ENCODE measurements at regions not wholly inside any gene's neighbourhood (a gene's known extent, or its start where the extent isn't known, plus 50 kb on each side); places are given as distances from the start of the nearest gene placed in this dataset.

DNA sequence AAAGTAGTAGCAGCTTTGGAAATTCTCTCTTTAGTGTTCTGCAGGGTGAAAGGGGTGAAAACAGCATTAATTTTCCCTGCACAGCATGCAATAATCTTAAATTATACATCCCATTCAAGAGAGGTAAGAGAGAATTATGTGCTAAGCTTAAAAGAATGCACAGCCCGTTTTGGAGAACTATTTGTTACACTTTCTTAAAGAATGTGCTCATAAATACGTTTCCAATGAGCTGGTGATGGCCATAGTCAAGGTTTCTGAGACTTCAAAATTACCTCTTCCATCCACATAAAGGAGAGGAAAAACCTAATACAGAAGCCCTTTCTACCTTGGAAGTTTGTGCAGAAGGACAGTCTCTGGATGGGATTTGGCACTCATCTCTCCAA, 766.7 kb upstream of the TENM3 start:
- DNase-seq (ENCODE audit: low read depth in 2 of 2), result no peak

GRCh38 chr4:181477591-181477990, 765.6 kb upstream of the TENM3 start:
- no peak for DNase-seq (ENCODE audit: low read depth in 2 of 2)

DNA sequence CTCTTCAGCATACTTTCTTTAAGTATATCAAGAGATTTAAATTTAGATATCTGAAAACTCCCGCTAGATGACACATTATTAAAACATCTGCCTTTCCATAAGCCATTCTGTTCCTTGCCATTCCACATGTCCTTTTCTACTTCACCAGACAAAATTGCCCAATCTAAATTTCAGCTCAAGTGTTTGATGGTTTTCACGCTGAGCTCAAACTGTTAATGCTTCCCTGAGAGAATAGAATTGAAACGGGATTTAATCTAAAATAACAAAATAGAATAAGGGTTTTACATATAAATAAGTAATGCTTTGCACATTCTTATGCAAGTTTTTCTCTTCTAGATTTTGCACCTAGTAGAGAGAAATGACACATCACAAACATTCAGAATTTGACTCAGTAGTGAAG, 764.5 kb upstream of the TENM3 start:
- no peak for DNase-seq (ENCODE audit: low read depth in 2 of 2)

- no peak for DNase-seq (ENCODE audit: low read depth in 2 of 2)
Observed at GRCh38 chr4:181479141-181479540, 764.1 kb upstream of the TENM3 start.

GRCh38 chr4:181484396-181484795, 758.8 kb upstream of the TENM3 start:
- DNase-seq (ENCODE audit: low read depth in 2 of 2), result no peak

- no peak for DNase-seq (ENCODE audit: low read depth in 2 of 2)
Observed at GRCh38 chr4:181488926-181489325, 754.3 kb upstream of the TENM3 start.

DNA sequence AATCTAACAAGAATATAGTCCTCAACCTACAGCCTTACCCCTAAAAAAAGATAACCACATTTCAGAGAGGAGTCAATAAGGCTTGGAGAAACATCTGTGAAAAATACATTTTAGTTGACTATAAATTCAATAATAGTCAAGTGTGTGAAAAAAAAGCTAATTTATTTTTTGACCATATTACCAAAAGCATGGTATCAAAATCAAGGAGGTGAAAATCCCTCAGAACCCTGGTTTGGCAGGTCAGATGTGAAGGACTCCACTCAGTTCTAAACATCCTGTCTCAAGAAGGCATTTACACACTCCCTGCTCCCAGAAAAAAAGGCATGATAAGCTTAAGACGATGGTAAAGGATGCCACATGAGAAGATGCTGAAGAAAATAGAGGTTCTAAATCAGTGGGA, 745.1 kb upstream of the TENM3 start:
- no peak for DNase-seq (ENCODE audit: low read depth in 2 of 2)

DNA sequence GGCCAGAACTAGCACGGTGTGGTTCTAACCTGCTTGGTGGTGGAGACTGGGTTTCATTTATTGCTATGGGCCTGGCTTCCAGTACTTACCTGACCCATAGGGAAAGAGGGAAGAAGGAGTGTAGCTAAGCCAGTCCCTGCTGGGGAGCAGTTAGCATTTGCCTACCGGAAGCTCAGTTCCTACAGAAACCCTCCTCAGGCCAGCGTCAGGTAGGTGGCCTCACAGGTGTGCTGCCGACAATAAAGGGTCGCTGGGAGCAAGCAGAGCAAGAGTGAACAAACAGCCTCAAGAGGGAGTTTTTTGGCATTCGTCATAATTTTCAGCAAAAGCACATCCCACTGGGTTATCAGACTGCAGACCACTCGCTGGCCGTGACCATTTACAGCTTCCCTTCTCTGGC, 740.6 kb upstream of the TENM3 start:
- DNase-seq (ENCODE audit: low read depth in 2 of 2), result no peak

DNA sequence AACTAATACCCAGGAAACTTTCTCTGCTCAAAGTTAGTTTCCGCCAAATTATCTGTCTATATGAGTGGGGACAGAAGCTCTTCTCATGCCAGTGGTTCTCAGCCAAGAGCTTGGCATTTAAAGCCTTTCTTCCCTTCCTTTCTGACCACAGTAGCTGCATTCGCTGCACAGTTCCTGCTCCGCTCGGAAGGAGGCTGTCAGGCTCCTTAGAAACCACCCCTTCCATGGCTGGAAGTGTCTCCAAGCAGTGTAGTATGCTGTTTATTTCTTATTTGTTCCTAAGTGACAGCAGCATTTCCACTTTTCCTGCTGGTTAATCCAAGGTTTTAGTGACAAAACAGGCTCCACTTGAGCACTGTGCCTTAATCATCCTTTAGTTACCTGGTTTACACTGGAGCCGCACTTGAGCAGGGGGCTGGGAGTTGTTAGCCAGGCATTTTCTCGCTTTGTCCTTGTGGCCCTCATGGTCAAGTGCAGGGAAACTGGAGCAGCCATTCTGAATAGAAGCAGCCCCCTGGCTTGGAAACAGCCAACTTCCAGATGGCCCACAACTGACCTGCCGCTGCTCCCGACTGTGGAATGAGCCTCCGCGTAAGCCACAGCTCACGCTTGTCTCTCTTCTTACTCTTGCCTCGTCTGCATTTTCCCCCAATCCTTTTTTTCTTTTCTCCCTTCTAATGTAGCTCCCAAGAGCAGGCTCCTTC, 739.4 kb upstream of the TENM3 start:
- no peak for DNase-seq (ENCODE audit: low read depth in 2 of 2)

DNA sequence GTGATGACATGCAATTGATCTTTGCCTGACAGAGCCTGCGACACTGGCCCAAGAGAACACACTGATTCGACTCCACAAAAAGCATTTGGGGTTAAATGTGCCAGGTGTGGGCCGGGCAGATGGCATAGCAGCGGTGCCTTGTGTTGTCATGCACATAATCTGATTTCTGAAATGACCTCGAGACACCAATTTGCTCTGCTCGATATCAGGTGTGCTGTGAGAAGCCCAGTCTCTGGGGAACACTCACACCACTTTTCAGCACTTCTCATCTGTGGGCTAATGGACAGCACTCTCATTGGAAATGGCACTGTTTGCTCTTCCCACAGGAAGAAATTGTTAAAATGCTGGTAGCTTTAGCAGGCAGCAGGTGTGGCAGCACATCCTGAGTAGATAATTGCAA, 738.3 kb upstream of the TENM3 start:
- DNase-seq (ENCODE audit: low read depth in 2 of 2), result no peak

- no peak for DNase-seq (ENCODE audit: low read depth in 2 of 2)
Observed at GRCh38 chr4:181507180-181507835, 735.9 kb upstream of the TENM3 start.

DNA sequence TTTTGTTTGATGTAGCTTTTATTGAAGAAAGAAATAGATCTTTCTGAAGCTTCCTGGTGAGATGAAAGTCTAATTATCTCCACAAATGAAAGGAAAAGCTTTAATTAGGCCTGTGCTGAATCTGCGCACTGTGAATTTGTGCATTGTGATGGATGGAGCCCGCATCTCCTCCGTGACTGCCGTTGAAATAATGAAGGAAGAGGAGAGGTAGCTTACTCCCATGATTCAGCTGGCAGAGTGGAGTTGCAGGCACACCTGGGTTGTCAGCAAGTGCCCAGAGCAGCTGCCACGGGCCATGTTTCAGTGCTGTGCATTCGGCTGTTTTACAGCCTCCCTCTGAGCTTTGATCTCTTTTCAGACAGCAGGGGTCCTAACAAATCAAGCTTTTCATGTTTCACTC, 735.3 kb upstream of the TENM3 start:
- no peak for DNase-seq (ENCODE audit: low read depth in 2 of 2)

DNA sequence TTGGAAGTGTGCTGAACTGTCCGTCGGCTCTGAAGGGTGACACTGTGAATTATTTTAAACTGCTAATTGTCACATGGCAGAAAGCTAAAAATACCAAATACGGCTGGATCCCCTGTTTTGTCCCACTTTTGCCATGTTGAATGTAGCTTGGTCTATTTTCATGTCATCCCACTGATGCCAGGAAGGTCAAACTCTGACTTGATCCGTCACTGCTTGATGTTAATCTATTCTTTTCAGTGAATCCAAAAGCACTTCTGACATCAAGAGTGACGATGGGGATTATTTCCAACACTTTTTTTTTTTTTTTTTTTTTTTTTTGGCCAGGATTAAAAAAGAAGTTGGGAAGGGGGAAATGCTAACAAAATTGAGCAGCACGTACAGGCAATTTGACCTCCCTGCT, 734.6 kb upstream of the TENM3 start:
- DNase-seq (ENCODE audit: low read depth in 2 of 2), result no peak

- DNase-seq (ENCODE audit: low read depth in 2 of 2), result no peak
Observed at GRCh38 chr4:181509073-181509472, 734.1 kb upstream of the TENM3 start.

- no peak for DNase-seq (ENCODE audit: low read depth in 2 of 2)
Observed at GRCh38 chr4:181517491-181517890, 725.7 kb upstream of the TENM3 start.

DNA sequence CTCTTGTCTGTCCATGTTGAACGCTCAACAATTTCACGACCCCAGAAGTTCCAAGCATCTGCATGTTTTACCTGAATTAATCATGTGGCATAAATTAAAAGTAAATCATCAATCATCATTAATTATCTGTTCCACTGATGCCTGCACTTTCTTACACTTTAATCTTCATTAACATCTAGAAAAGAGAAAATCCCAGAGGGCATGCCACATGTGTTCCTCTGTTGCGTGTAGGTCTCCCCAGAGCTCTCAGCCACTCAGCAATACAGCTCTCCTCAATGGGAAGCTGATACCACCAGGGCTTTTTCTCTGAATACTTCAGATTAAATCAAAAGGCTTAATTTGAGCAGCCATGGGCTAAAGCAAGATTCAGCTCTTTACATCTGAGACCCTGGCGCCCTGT, 722.4 kb upstream of the TENM3 start:
- DNase-seq (ENCODE audit: low read depth in 2 of 2), result no peak

DNA sequence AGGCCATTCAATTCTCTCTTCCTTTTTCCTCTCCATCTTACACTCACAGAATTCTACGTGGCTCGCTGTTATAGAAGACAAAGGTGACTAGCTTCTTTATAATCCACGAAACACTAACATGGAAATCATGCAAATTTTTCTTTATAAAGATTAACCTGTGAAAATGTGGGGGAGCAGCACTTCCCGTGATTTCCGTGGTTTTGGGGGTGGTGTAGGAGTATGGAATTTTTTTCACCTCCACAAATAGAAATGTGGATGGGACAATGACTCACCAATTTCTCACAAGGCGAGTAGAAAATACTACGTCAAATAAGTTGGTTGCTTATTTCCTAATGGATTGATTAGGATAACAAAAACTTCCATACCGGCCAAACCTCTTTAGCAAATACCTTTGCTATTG, 719.2 kb upstream of the TENM3 start:
- no peak for DNase-seq (ENCODE audit: low read depth in 2 of 2)

- no peak for DNase-seq (ENCODE audit: low read depth in 2 of 2)
Observed at GRCh38 chr4:181524499-181524898, 718.7 kb upstream of the TENM3 start.

GRCh38 chr4:181525634-181526033, 717.6 kb upstream of the TENM3 start:
- no peak for DNase-seq (ENCODE audit: low read depth in 2 of 2)

- DNase-seq (ENCODE audit: low read depth in 2 of 2), result no peak
Observed at GRCh38 chr4:181528570-181529184, 714.5 kb upstream of the TENM3 start.

DNA sequence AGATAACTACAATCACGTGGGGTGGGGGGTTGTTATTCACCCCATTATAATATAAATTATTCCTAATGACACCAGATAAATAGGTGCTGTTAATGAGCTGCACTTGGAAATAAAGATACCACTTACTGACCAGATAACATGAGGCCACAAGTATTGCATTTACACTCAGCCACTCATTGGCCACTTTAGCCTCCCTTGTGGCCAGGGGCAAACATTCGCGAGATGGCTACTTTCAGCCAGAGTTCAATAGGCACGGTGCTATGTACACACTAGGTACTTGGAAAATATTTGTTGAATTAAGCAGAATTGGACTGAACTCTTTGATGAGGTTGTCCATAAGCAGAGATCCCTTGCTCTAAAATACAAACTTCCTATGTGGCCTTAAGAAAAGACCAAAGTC, 713.7 kb upstream of the TENM3 start:
- no peak for DNase-seq (ENCODE audit: low read depth in 2 of 2)

GRCh38 chr4:181536196-181536746, 706.9 kb upstream of the TENM3 start:
- no peak for DNase-seq (ENCODE audit: low read depth in 2 of 2)

DNA sequence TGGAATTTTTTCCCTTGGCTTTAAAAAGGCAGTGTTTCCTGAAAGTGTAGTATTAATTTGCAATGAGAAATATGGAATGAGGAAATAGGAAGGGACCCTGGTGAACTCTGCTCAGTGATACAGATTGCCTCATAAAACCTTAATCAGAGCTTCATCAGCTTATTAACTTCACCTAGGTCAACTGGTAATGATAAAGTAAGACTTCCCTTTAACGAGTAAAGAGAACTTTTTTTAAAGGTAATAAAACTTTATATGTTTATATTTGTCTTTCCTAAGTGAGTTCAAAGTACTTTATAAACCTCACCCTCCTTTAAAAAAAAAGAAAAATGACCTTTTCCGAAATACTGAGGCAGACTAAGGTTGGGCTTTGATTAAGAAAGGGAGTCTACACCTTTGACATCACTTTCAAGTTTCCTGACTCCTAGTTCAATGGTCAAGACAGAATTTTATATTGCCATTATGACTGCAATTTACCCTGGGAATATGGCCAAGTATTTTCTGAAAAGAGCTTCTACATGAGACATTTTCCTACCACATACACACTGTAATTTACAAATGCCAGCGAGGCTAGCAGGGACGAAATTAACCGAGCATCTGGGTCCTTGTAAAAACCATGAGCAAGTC, 706.3 kb upstream of the TENM3 start:
- DNase-seq (ENCODE audit: low read depth in 2 of 2), result no peak

All from stimulated activated CD4-positive, alpha-beta T cell treated with anti-CD3 and anti-CD28 coated beads, Interleukin-1b, Interleukin-23, amount 100 ng/mL, for 4 hours (primary cell).